ENCODE measurements at regions not wholly inside any gene's neighbourhood (a gene's known extent, or its start where the extent isn't known, plus 50 kb on each side); places are given as distances from the start of the nearest gene placed in this dataset.
"Not testable (repeated sequence)": the region's sequence is repeated elsewhere in the genome, so short reads cannot be mapped to it uniquely, and the experiment has no call there.

DNA sequence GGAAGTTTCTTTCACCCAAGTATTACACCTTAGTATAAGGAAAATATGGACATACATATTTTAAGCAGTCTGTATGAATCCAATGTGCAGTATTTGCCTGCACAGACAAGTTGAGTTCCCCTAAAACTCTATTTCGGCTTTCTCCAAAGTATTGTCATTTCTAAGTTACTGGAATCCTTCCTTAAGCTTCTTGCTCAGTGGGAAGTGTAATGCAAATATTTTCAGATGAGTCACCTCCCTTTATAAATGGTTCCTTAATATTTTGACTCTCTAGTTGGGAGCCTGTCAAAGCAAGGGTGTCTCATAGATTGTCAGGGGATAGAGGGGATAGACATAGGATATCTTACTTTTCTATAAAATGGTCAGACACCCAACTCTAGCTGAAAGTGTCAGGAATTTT, 178.6 kb downstream of the NAA11 start:
- Mint-ChIP-seq H3K4me3 (no peak overlapping the region), H3K4me1 (no peaks in the 10 kb centered on the region), H3K9me3 (peaks cover 2 to 48% (median 6%) of the 10 kb centered on the region in 6 donors), H3K36me3 (no peaks in the 10 kb centered on the region), H3K27ac (no peak overlapping the region), H3K27me3 (ENCODE audit: low read depth in 3 of 3) (peaks cover 0 to 3% (median 0%) of the 10 kb centered on the region in 3 donors)
- DNase-seq: no peak

DNA sequence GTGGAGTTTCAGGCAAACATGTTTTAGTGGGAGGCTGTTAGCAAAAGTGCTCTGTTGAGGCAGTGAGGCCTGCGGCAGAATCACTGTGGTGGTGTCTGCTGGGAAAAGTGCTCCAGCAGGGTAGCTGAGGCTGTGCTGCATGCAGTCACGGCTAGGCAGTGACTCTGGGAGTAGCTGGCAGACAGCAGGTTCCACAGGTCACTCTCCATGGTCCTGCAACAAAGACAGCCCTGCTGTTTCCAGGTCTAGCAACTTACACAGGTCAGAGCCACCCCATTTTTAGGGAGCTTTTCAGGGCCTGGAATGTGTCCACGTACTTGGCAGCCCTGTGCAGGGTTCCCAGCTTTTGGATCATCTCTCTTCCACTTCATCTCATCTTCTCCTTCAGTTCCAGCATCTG, 184.3 kb downstream of the NAA11 start:
- no peak overlapping the region for H3K4me3 Mint-ChIP-seq
- no peak overlapping the region for H3K27ac Mint-ChIP-seq
- DNase-seq: no peak
- no peaks in the 10 kb centered on the region for H3K4me1 Mint-ChIP-seq
- H3K27me3 Mint-ChIP-seq (ENCODE audit: low read depth in 3 of 3): peaks cover 0 to 1% (median 0%) of the 10 kb centered on the region in 3 donors
- H3K36me3 Mint-ChIP-seq: peaks cover 0 to 3% (median 2%) of the 10 kb centered on the region in 3 donors
- H3K9me3 Mint-ChIP-seq: peaks cover 3 to 48% (median 24%) of the 10 kb centered on the region in 6 donors

DNA sequence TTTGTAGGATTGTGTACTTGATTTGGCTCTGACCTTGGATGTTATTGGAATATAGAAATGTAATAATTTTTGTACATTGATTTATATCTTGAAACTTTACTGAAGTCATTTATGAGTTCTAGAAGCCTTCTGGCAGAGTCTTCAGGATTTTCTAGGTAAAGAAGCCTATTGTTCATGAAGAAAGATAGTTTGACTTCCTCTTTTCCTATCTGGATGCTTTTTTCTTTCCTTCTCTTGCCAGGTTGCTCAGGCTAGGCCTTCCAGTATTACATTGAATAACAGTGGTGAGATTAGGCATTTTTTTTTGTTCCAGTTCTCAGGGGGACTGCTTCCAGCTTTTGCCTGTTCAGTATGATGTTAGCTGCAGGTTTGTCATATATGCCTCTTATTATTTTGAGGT, 191.1 kb downstream of the NAA11 start:
- Mint-ChIP-seq H3K4me1 (no peaks in the 10 kb centered on the region), H3K27me3 (ENCODE audit: low read depth in 3 of 3) (no peaks in the 10 kb centered on the region), H3K36me3 (peaks cover 0 to 3% (median 0%) of the 10 kb centered on the region in 3 donors), H3K4me3 (no peak overlapping the region), H3K27ac (no peak overlapping the region), H3K9me3 (peaks cover 6 to 39% (median 17%) of the 10 kb centered on the region in 6 donors)
- no peak for DNase-seq

DNA sequence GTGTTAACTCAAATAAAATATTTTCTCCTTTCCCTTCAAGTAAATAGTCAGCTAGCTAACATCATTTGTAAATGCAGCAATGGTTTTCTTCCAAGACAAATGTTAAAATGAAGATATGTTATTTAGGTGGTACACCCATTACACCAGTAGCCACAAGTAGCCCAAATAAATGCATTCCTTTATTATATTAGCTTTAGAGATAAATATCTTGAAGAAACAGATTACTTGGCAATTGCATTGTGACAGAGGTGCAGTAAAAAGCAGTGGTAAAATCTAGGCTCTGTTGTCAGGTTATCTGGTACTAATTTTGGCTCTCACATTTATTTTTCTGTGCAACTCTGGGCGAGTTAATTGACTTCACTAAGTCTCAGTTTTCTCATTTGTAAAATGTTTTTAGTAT, 193.0 kb downstream of the NAA11 start:
- Mint-ChIP-seq H3K4me3 (no peak overlapping the region), H3K27ac (no peak overlapping the region), H3K4me1 (no peaks in the 10 kb centered on the region), H3K9me3 (peaks cover 5 to 47% (median 28%) of the 10 kb centered on the region in 6 donors), H3K36me3 (peaks cover 0 to 3% (median 0%) of the 10 kb centered on the region in 3 donors), H3K27me3 (ENCODE audit: low read depth in 3 of 3) (no peaks in the 10 kb centered on the region)
- no peak for DNase-seq

DNA sequence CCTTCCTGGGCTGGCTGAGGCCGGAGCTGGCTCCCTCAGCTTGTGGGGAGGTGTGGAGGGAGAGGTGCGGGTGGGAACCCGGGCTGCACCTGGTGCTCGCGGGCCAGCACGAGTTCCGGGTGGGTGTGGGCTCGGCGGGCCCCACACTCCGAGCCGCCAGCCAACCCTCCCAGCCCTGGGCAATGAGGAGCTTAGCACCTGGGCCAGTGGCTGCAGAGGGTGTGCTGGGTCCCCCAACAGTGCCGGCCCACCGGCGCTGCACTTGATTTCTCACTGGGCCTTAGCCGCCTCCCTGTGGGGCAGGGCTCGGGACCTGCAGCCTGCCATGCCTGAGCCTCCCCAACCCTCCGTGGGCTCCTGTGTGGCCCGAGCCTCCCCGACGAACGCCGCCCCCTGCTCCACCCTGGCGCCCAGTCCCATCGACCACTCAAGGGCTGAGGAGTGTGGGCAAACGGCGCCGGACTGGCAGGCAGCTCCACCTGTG, 182.7 kb upstream of the PAQR3 start:
- Mint-ChIP-seq H3K4me1 (no peaks in the 10 kb centered on the region), H3K27ac (no peak overlapping the region), H3K27me3 (ENCODE audit: low read depth in 3 of 3) (peaks cover 0 to 6% (median 0%) of the 10 kb centered on the region in 3 donors), H3K36me3 (peaks cover 0 to 7% (median 4%) of the 10 kb centered on the region in 3 donors), H3K4me3 (no peak overlapping the region), H3K9me3 (peaks cover 30 to 63% (median 53%) of the 10 kb centered on the region in 6 donors)
- DNase-seq: no peak

DNA sequence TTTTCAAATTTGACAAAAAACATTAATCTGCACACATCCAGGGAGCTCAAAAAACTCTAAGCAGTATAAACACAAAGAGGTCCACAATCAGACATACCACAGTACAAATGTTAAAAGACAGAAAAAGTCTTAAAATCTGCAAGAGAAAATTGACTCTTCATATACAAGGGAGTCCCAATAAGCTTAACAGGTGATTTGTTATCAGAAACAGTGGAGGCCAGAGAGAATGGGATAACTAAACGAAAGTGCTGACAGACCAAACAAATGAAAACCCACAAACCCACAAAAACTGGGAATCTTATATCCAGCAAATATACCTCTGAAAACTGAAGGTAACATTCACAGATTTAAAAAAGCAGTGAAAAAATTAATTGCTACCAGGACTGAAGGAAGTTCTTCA, 182.0 kb upstream of the PAQR3 start:
- Mint-ChIP-seq H3K4me1 (no peaks in the 10 kb centered on the region), H3K9me3 (peaks cover 29 to 61% (median 52%) of the 10 kb centered on the region in 6 donors), H3K4me3 (no peak overlapping the region), H3K27me3 (ENCODE audit: low read depth in 3 of 3) (peaks cover 0 to 2% (median 0%) of the 10 kb centered on the region in 3 donors), H3K36me3 (peaks cover 0 to 7% (median 4%) of the 10 kb centered on the region in 3 donors), H3K27ac (no peak overlapping the region)
- no peak for DNase-seq

DNA sequence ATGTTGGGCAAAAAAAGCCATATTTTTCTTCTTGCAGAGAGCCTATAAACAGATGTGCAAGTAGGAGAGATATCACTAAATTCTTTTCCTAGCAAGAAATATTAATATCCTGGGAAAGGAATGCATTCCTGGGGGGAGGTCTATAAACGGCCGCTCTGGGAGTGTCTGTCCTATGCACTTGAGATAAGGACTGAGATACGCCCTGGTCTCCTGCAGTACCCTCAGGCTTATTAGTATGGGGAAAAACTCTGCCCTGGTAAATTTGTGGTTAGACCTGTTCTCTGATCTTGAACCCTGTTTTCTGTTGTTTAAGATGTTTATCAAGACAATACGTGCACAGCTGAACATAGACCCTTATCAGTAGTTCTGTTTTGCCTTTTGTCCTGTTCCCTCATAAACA, 177.8 kb upstream of the PAQR3 start:
- not testable (repeated sequence) for DNase-seq; H3K36me3 Mint-ChIP-seq; H3K27me3 Mint-ChIP-seq (ENCODE audit: low read depth in 3 of 3); H3K4me3 Mint-ChIP-seq; H3K4me1 Mint-ChIP-seq; H3K27ac Mint-ChIP-seq
- H3K9me3 Mint-ChIP-seq: peaks cover 25 to 57% (median 44%) of the 10 kb centered on the region in 6 donors

DNA sequence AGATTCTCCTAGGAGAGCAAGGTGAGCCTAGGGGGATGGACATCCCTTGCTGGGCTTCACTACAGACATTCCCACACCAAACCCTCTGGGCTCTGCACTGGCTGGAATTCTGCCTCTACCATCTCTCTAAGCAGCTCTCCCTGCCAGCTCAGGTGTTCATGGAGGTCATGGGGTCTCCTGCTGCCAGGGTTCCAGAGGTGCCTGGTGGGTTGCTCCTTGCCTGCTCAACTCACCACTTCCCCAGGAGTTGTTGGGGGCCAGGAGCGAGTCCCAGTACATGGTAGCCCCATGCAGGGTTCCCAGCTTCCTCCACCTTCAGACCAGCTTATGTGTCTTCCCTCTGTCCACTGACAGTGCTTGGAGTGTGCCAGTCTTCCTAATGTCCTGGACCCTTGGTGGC, 167.8 kb upstream of the PAQR3 start:
- no peak overlapping the region for H3K27ac Mint-ChIP-seq
- H3K27me3 Mint-ChIP-seq (ENCODE audit: low read depth in 3 of 3): no peaks in the 10 kb centered on the region
- no peak overlapping the region for H3K4me3 Mint-ChIP-seq
- no peak for DNase-seq
- H3K4me1 Mint-ChIP-seq: no peaks in the 10 kb centered on the region
- peaks cover 6 to 27% (median 11%) of the 10 kb centered on the region in 6 donors for H3K9me3 Mint-ChIP-seq
- H3K36me3 Mint-ChIP-seq: no peaks in the 10 kb centered on the region

DNA sequence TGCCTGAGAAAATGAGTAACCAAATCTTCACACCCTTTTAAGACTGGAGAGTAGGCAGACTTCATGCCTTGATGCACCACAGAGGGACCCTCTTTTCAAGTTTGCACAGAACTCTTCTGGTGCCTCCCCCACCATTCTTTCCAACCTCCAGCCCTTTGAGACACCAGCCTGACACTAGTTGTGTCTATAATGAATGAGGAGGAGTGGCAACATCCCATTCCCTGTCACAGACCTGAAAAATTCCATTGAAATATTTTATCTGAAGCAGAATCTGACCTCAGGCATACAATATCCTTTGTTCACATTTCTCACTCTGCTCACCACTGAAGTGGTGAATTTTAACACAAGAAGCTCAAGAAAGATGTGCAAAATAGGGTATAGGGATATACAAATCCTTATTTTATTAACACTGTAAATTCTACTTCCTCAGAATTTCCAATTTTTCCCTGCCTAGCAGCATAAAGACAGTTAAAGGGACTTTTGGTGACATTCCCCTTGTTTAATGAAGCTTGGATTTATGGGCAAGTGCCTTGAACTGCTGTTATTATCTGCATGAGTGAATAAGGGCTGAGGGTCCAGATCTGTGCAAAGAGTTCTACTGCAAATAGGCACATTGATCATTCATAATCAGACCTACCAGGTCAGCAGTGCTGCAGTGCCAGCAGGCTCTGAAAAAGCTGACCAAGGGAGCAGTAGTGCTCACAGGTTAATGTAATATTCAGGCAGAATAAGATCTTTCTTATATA, 149.9 kb upstream of the PAQR3 start:
- peaks cover 0 to 7% (median 4%) of the 10 kb centered on the region in 6 donors for H3K9me3 Mint-ChIP-seq
- no peaks in the 10 kb centered on the region for H3K27me3 Mint-ChIP-seq (ENCODE audit: low read depth in 3 of 3)
- no peak overlapping the region for H3K4me3 Mint-ChIP-seq
- no peaks in the 10 kb centered on the region for H3K36me3 Mint-ChIP-seq
- no peak overlapping the region for H3K27ac Mint-ChIP-seq
- no peak for DNase-seq
- H3K4me1 Mint-ChIP-seq: no peaks in the 10 kb centered on the region

DNA sequence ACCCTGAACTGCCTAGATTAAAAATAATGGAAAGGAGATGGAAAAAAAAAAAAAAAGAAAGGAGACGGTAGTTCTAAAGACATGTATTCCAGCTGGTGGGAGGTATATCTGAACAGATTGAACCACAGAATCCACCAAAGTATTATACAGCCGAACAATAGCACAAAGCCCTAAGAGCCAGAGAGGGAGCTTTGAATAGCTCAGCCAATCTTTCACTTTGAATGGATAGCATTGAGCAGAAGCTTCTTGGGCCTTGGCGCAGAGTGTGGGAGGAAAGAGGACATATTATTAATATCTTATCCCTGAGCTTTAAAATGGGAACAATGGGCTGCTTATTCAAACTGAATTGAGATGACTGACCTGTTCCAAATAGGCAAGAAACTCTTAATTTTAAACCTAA, 147.8 kb upstream of the PAQR3 start:
- Mint-ChIP-seq H3K27ac (no peak overlapping the region), H3K4me1 (no peaks in the 10 kb centered on the region), H3K9me3 (peaks cover 4 to 22% (median 11%) of the 10 kb centered on the region in 6 donors), H3K4me3 (no peak overlapping the region), H3K36me3 (no peaks in the 10 kb centered on the region), H3K27me3 (ENCODE audit: low read depth in 3 of 3) (no peaks in the 10 kb centered on the region)
- no peak for DNase-seq

DNA sequence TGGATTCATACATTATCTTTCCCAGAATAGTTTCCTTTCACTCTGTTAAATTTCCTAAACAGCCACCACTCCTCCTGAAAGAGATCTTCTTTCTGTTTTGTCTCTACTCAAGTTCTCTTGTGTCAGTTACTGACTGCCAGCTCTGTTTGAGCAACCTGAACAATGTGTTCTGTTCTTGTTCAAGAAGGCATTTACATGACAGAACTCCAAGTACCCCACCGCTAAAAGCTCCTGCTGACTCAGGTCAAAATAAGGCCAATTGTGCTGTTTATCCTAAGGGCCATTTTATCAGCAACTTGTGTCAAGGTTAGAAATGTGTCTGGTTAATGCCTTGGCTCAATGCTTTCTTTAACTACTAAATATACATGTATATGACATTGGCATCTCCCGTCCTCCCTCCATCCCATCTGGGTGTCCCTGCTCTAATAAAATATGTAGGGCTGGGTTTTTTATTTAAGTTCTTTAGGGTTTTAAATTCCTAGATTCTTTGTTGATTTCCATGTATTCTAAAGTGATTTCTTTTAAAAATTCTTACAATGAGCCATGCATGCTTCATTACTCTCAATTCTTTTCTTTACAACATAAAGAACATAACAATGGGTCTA, 144.3 kb upstream of the PAQR3 start:
- Mint-ChIP-seq H3K27ac (no peak overlapping the region), H3K4me3 (no peak overlapping the region), H3K36me3 (no peaks in the 10 kb centered on the region), H3K9me3 (peaks cover 8 to 34% (median 14%) of the 10 kb centered on the region in 6 donors), H3K27me3 (ENCODE audit: low read depth in 3 of 3) (no peaks in the 10 kb centered on the region), H3K4me1 (no peaks in the 10 kb centered on the region)
- no peak for DNase-seq

DNA sequence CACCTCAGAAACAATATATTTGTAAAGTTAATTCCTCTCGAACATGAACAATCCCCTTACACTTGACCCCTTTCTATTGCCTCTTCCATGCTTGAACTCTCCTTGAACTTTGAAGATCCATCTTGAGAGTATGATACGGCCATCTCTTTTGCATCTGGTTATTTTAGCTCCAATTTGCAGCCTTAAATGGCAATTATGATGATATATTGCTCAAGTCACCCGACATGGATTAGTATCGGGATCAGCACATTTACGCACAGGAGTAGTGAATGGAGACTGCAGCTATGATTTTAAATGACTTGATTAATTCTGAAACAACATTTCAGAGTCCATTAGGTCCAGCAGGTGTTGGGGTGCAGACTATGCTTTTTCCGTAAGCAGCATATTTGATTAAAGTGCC, 143.8 kb upstream of the PAQR3 start:
- DNase-seq: no peak
- Mint-ChIP-seq H3K27me3 (ENCODE audit: low read depth in 3 of 3) (no peaks in the 10 kb centered on the region), H3K27ac (no peak overlapping the region), H3K4me3 (no peak overlapping the region), H3K9me3 (peaks cover 11 to 37% (median 15%) of the 10 kb centered on the region in 6 donors), H3K4me1 (no peaks in the 10 kb centered on the region), H3K36me3 (no peaks in the 10 kb centered on the region)

DNA sequence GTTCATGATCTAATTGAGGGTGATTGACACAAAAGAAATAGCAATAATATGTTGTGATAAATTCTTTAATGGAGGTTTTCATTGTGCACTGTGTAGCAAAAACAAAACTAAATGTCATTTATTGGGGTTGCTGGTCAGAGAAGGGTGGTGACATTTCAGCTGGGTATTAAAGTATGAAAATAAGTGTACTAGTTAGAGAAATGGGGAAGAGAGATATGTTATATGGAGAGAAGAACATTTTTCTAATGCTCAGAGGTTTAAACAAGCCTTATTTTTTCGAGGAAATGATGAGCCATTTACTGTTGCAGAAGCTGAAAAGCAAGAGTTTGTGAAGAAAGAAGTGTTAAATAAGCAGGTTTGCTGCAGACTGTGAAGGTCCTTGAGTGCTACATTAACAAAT, 142.7 kb upstream of the PAQR3 start:
- Mint-ChIP-seq H3K4me3 (no peak overlapping the region), H3K36me3 (no peaks in the 10 kb centered on the region), H3K4me1 (no peaks in the 10 kb centered on the region), H3K27ac (no peak overlapping the region), H3K9me3 (peaks cover 14 to 39% (median 16%) of the 10 kb centered on the region in 6 donors), H3K27me3 (ENCODE audit: low read depth in 3 of 3) (no peaks in the 10 kb centered on the region)
- DNase-seq: no peak

DNA sequence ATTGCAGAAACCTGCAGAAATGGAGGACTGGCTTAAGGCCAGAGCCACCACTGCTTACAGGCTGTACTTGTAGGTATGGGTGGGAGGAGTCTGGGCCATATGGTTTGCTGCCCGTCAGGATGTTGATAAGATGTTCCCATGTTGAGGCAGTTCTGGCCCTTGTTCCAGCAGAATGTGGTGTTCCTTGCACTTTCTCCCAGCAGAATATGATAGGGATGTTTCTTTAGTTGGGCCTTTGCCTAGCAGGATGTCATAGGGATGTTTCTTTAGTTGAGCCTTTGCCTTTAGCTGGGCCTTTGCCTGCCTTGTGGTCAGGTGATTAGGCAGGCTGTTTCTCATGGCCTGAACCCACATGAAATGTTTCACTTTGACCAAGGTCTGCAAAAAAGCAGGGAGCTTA, 139.1 kb upstream of the PAQR3 start:
- no peak overlapping the region for H3K27ac Mint-ChIP-seq
- no peak overlapping the region for H3K4me3 Mint-ChIP-seq
- H3K36me3 Mint-ChIP-seq: no peaks in the 10 kb centered on the region
- no peak for DNase-seq
- no peaks in the 10 kb centered on the region for H3K4me1 Mint-ChIP-seq
- peaks cover 11 to 36% (median 17%) of the 10 kb centered on the region in 6 donors for H3K9me3 Mint-ChIP-seq
- no peaks in the 10 kb centered on the region for H3K27me3 Mint-ChIP-seq (ENCODE audit: low read depth in 3 of 3)
